Hematopoietic multipotent progenitor cell treated with erythropoietin and hydrocortisone succinate and interleukin-3 and kit ligand, for 4 days (in vitro differentiated cells): ENCODE measurements at regions not wholly inside any gene's neighbourhood (a gene's known extent, or its start where the extent isn't known, plus 50 kb on each side); places are given as distances from the start of the nearest gene placed in this dataset.
A peak's percentile ranks its signal among the peaks of the same experiment; 100 is the strongest.

Experiments
- DNase-seq: peaks from one replicate; pipeline ENCODE4 v3.0.0-alpha.2; 2015

DNA sequence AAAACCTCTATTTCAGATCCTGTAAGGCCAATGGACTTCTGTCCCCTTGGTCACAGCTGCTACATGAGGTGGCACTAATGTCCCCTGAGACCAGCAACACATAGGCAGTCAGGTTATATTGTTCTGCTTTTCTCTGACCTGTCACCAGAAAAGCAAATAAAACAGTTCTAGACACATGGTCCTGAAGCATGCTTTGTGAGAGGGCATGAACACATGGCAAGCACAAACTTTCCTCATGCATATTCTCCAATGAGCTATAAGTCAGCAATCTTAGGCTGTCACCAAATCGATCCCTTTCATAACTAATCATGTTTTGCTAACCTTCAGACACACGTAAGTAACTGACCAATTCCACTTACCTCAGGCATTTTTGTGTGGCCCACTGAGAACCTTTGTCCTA, 225.4 kb upstream of the ZC3H12C start:
- DNase-seq, result no peak

DNA sequence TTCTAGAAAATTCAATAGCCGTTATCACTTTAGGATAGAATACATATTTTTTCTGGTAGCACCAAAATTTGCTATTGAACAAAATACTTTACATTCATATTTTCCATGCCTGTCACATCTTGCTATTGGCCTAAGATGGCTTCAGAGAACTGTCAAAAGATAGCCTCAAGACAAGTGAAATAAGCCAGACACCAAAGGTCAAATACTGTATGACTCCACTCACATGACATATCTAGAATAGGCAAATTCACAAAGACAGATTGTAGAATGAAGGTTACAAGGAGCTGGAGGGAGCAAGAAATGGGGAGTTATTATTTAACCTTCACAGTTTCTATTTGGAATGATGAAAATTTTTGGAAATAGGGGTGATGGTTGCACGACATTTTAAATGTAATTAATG, 223.7 kb upstream of the ZC3H12C start:
- no peak for DNase-seq

DNA sequence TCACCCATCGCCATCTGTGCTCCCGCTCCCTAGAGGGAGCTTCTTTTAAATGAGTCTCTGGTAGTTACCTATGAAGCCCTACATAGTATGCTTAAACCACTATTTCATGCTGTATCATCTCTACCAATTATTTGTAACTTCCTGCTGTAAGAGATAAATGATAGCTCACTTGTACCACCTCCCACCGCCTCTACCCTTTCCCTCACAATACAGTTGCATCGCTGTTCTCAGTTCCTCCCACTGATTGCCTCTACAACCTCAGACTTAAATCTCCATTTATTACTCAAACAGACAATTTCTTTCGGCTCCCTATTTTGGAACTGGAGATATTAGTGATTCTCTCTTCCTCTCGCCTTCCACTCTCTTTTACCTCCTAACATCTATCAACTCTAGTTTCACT, 222.9 kb upstream of the ZC3H12C start:
- DNase-seq, result no peak

DNA sequence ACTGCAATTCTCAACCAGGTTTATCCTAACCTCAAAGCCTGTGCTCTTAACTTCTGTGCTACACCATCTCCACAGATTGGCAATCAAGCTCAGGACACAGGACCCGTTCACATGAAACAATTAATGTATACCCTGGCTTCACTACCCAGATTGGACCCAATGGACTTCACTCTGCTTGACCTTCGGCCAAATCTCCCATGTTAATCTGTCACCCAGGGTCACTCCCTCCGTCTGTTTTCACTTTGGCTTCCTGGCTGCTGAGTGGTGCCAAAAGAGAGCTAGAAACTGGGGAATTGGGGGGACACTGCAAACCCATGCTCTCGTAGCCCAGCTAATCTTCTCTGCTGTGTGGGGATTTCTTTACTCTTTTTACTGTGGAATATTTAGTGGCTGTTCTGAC, 216.1 kb upstream of the ZC3H12C start:
- DNase-seq, result no peak

GRCh38 chr11:109884501-109884900, 208.7 kb upstream of the ZC3H12C start:
- DNase-seq, result no peak

DNA sequence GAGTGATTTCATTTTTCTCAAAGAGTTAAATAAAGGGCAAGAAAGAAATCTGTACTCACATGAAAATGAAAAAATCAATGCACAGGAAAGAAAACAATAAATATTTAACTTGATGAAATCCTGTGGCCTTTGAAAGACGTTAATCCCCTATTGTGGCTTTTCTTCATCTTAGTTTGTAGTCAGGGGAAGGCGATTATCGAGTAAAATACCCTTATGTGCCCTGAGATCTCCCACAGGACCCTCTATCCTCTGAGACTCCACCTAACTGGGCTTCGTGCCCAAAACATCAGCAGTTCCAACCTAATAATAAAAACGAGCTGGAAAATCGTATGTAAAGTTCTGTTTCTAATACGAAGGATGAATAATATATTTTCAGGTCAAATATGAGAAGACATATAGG, 208.2 kb upstream of the ZC3H12C start:
- DNase-seq, result no peak

GRCh38 chr11:109892321-109892794, 200.8 kb upstream of the ZC3H12C start:
- peak; percentile 66 for DNase-seq

GRCh38 chr11:109894242-109894641, 198.9 kb upstream of the ZC3H12C start:
- no peak for DNase-seq

- DNase-seq, result no peak
Measured at GRCh38 chr11:109898592-109898991, 194.6 kb upstream of the ZC3H12C start.

DNA sequence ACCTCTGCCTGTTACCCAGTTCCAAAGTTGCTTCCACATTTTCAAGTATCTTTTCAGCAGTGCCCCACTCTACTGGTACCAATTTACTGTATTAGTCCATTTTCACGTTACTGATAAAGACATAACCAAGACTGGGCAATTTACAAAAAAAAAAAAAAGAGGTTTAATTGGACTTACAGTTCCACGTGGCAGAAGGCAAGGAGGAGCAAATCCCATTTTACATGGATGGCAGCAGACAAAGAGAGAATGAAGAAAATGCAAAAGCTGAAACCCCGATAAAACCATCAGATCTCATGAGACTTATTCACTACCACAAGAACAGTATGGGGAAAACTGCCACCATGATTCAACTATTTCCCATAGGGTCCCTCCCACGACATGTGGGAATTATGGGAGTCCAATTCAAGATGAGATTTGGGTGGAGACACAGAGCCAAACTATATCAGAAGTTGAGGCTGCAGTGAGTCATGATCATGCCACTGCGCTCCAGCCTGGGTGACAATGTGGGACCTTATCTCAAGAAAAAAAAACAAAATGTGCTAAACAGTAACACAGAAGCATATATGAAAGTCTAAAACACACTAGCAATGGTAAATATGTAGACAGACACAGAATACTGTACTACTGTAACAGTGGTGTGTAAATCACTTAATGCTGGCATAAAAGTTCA, 190.3 kb upstream of the ZC3H12C start:
- DNase-seq, result peak; percentile 38

- peak; percentile 16 for DNase-seq
Measured at GRCh38 chr11:109911488-109911887, 181.7 kb upstream of the ZC3H12C start.

DNA sequence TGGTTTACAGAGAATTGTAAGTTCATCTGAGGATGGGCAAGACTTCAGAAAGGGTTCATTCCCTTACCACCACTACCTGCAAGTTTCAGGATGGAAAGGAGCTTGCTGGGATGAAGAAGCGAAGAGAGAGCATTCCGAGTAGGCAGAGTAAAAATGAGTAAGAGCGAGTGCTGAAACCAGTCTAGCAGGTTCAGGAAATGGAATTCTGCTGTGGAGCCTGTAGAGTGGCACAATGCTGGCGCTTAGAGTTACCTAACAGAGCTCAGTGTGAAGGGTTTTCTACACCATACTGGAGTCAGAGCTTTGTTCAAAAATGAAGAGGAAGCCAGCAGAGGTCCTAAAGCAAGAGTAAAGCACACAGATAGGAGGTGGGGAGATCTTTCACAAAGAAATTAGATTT, 179.2 kb upstream of the ZC3H12C start:
- DNase-seq, result no peak

GRCh38 chr11:109914809-109915653, 178.2 kb upstream of the ZC3H12C start:
- no peak for DNase-seq

DNA sequence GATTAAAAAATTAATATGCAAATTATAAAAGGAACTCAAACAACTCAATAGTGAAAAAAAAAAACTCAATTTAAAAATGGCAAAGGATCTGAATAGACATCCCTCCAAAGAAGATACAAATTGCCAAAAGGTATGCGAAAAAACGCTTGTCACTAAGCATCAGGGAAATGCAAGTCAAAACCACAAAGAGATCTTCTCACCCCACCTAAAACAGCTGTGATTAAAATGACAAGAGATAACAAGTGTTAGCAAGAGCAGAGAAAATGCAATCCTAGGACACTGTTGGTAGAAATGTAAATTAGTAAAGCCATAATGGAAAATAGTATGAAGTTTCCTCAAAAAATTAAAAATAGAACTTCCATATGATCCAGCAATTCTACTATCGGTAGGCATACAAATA, 166.3 kb upstream of the ZC3H12C start:
- no peak for DNase-seq

DNA sequence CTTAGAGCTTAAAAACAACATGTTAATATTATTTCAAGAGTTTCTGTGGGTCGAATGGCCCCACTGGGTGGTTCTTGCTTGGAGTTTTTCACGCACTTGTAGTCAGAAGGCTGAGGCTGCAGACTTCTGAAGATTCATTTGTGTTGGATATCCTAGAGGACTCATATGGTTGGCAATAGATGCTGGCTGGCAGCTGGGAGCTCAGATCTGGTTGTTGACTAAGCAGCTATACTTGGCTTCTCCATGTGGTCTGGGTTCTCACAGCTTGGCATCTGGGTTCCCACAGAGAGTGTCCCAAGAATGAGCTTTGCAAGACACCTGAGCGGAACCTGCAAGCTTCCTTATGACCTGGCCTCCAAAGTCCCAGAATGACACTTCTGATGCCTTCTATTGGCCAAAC, 163.9 kb upstream of the ZC3H12C start:
- no peak for DNase-seq

DNA sequence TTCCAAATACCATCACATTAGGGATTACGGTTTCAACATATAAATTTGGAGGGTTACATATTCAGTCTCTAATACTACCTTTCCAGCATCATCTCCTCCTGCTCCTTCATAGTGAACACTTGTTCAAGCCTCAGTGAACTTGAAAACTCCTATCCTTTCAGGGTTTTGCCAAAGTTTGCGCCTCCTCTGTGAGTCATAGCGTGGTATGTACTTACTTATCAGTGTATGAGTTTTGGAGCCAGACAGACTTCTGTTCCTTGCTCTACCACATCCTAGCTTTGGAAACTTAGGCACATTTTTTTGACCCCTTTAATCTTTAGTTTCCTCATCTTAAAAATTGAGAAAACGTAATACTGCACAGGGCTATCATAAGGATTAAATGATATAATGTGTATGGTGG, 160.1 kb upstream of the ZC3H12C start:
- no peak for DNase-seq

GRCh38 chr11:109934151-109934550, 159.0 kb upstream of the ZC3H12C start:
- DNase-seq, result no peak

- no peak for DNase-seq
Measured at GRCh38 chr11:109936661-109937180, 156.5 kb upstream of the ZC3H12C start.

- DNase-seq, result peak; percentile 15
Measured at GRCh38 chr11:109937968-109938367, 155.2 kb upstream of the ZC3H12C start.

DNA sequence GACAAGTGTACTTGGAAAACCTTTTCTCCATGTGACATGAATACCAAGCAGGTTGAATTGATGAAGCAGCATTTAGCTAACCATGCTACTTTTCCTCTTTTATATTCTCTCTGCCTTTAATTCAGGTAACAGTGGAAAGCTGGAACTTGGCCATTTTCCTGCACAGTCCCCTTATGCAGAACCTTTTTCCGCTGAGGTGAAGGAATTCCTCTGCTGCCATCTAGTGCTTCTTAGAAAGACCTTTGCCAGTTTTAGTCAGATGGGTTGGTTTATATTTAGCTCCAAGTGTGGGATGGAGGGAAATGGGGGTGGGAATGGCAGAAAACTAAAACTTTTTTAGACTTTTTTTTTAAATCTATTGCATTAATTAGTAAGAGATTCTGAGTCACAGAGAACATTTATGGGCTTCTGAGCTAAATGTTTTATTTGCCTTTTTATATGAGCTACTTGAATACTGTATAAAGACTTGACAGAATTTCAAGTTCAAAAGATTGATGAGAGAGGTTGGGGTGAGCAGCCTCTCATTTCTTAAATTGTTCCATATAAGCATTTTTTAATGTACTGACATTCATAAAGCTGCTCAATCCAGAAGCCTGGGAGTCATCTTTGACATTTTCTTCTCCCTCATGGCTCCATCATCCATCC, 153.9 kb upstream of the ZC3H12C start:
- DNase-seq, result peak; percentile 82

DNA sequence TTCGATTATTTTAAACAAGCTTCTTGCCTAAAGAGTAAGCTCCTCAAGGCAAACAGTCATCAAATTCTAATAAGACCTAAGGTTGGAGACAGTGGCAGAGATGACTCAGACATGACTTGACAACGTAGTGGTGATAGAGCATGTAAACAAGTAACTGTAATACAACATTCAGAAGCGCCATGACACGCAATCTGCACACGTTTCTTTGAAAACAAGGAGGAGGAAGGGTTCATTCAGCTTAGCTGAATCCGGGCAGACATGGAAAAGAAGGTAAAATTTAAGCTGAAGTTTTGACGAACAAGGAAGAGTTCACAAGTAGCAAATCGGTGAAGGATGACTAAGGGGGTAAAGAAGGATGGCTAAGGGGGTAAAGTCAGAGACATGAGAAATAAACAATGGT, 152.4 kb upstream of the ZC3H12C start:
- no peak for DNase-seq

DNA sequence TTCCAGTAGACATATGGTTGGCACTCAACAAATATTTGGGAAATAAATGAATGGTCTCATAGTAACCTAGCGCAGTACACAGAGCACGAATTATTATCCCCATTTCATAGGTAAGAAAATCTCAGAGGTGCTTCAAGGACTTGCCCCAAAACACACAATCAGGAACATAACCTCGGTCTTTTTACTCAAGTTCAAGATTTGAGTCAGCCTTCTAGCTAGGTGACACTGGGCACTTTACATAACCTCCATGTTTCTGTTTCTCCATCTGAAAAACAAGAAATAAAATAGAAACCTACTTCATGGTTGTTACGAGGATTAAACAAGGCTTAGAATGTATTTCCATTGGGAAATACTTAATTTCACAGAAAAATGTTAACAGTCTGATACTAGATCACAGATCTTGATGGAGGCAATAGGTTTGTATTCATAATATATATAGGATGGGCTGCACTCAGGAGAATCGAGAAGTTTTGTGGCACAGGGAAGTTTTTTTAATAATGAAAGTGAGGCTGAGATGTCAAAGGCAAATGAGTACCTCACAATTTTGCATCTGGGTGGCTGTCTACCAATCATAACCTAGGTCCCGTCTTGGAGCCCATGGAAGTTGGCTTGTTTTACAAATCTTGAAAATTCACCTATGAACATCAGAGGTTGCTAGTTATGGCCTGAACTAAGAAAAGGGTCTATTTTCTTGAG, 147.4 kb upstream of the ZC3H12C start:
- DNase-seq, result no peak

DNA sequence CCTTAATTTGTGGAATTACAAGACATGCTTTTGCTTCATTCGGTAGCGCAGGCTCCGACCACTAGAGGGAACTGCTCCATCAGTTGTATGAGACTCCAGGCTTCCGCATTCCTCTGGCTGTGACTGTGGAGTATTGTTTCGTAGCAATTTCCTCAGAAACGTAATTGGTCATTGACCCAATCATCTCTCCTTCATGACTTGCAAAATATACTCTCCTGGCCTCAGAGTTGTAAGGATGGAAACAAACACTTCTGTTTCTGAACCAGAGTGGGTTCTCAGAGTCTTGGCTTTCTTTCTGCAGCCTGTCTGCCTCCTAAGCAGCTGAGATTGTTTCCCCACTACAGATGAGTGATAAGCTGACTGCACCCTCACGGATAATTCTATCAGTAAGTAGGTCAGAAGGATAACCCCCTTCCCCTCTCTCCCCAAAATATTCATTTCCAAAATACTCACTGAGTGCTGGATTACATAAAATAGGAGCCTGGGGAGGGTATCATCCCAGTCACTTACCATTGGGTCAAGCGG, 146.8 kb upstream of the ZC3H12C start:
- DNase-seq, result peak; percentile 96
